ENCODE measurements at regions not wholly inside any gene's neighbourhood (a gene's known extent, or its start where the extent isn't known, plus 50 kb on each side); places are given as distances from the start of the nearest gene placed in this dataset.
"Not testable (repeated sequence)": the region's sequence is repeated elsewhere in the genome, so short reads cannot be mapped to it uniquely, and the experiment has no call there.

- not testable (repeated sequence) for DNase-seq
Observed at GRCh38 chr7:66458991-66459390, 169.7 kb upstream of the KCTD7 start.

DNA sequence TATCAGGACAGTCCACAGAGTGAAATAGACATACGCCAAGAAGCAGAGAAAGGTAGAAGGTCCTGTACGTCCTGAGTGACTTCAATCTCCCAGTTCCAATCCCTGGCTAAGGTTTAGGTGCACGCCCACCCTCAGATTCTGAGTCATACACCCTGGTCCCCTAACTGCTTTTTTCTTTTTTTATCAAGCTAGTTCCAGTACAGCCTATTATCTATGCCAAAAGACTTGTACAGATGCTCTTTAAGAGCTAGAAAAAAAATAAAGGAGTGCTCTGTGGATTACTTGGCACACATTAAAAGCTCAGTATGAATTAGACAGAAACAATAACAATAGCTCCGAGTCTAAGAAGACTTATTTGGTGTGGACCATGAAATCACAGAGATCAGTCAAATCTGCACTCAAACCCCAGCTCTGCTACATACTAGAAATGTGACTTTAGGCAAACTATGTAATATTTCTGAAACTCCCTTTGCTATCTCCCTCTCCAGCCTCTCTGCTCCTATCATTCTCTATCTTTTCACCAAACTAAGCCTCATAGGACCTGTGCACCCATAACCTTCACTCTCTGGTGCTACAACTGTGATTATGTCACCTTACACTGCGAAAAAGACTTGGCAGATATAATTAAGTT is 168.8 kb upstream of the KCTD7 start:
- DNase-seq, result not testable (repeated sequence)

- no peak for DNase-seq
Observed at GRCh38 chr7:66460921-66461361, 167.7 kb upstream of the KCTD7 start.

- not testable (repeated sequence) for DNase-seq
Observed at GRCh38 chr7:66461397-66461796, 167.3 kb upstream of the KCTD7 start.

DNA sequence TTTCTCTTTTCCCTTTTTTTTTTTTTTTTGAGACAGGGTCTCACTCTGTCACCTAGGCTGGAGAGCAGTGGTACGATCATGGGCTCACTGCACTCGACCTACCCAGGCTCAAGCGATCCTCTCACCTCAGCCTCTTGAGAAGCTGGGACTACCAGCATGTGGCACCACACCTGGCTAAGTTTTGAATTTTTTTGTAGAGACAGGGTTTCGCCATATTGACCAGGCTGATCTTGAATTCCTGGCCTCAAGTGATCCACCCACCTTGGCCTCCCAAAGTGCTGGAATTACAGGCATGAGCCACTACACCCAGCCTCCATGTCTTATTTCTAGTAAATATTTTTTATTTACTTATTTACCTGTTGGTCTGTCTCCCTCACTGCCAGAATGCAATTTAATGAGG is 165.8 kb upstream of the KCTD7 start:
- not testable (repeated sequence) for DNase-seq

DNA sequence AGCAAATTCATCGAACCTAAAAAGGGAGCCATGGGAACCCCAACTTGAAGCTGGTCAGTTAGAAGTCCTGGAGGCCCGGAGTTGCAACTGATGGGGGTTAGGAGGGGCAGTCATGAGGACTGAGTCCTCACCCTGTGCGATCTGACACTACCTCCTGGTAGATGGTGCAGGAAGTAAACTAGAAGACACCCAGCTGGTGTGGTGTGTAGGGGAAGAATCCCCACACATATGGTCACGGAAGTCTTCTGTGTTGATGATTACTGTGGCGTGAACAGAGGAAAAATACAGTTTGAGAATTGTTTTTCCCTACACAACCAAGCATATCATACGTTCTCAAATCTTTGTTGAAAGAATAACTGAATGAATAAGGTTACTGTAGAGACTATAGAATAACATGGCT is 164.6 kb upstream of the KCTD7 start:
- DNase-seq, result no peak

GRCh38 chr7:66466081-66466600 is 162.5 kb upstream of the KCTD7 start:
- no peak for DNase-seq

GRCh38 chr7:66467887-66468286 is 160.8 kb upstream of the KCTD7 start:
- no peak for DNase-seq

DNA sequence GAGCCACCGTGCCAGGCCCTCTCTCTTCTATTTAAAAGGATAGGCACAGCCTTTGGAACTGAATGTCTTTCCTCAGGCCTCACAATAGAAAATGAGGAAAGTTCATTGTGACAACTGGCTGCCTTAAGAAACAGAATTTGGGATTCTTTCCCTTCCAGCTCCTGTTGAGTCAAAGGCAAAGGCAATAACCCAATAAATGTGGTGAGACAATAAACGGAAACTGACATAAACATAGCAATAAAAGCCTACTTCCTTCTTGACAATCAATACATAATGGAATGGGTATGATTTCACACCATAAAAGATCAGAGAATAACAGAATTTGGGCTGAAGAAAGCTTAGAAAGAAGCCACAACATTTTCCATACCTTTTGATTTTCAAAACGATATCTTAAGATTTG is 155.6 kb upstream of the KCTD7 start:
- not testable (repeated sequence) for DNase-seq

- no peak for DNase-seq
Observed at GRCh38 chr7:66474441-66474840, 154.2 kb upstream of the KCTD7 start.

DNA sequence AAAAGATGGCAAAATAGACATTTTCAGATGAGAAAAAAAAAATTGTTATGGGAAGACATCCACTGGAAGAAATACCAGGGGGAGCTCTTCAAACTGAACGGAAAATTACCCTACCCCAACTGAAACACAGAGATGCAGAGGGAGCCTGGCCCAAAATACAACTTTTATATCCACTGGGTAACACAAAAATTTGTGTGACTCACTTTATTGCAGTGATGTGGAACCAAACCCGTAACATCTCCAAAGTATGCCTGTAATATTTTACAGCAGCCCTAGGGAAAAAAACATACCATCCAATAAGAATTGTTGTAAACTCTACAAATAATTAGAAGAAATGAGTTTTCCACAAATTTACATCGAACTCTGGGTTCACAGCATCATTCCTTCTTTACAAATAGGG is 152.6 kb upstream of the KCTD7 start:
- not testable (repeated sequence) for DNase-seq

GRCh38 chr7:66477822-66478397 is 150.8 kb upstream of the KCTD7 start:
- DNase-seq, result not testable (repeated sequence)

- DNase-seq, result not testable (repeated sequence)
Observed at GRCh38 chr7:66481229-66481628, 147.5 kb upstream of the KCTD7 start.

GRCh38 chr7:66489065-66489464 is 139.6 kb upstream of the KCTD7 start:
- not testable (repeated sequence) for DNase-seq

DNA sequence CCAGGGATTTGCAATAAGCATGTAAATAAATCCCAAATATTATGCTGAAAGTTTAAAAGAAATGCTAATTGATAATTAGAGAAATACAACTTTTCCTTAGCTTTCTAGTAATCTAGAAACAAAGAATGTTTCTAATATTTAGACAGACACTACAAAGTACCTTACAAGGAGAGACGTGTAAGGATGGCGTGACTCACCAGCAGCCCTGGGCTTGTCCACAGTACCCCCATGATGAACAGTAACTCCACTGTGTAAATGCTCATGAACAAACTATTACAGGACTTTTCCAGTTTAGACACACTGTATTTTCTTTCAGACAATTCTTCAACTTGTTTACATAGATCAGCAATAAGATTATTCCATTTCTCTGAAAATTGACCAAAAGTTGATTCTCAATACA is 138.9 kb upstream of the KCTD7 start:
- not testable (repeated sequence) for DNase-seq

DNA sequence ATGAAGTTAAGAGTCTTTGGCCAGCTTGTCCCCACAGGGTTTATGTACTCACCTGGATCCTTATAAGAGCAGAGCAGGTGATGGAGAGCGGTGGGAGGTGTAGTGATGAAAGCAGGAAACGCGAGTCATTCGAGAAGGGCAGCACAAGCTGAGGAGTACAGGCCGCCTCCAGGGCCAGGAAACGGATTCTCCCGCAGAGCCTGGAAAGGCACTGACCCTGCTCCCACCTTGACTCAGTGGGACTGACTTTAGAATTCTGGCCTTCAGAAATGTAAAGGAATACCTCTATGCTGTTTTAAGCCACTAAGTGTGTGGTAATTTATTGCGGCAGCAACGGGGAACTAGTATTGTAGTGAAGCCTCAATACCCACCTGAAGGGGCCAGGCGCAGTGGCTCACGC is 137.7 kb upstream of the KCTD7 start:
- not testable (repeated sequence) for DNase-seq

DNA sequence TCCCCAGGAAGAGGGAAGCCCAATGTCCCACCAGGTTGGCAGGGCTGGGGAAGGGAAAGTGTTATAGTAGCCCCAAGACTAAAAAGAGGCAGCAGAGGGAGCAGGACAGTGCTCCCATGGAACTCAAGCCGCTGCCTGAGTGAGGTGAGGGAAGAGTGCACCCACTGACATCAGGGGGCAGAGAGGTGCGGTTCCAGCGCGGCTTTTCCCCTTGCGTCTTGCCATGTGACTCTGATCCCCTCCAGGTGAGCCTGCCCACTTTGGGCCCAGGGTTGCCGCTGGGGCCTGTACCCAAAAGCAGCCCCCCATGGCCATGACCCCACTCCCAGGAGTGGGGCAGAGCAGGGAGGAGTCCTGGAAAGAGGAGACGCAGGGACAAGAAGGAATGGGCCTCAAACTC is 136.3 kb upstream of the KCTD7 start:
- not testable (repeated sequence) for DNase-seq

- peak; percentile 93 for DNase-seq
Observed at GRCh38 chr7:66493235-66494205, 135.2 kb upstream of the KCTD7 start.

- DNase-seq, result no peak
Observed at GRCh38 chr7:66497346-66497745, 131.3 kb upstream of the KCTD7 start.

- DNase-seq, result no peak
Observed at GRCh38 chr7:66500087-66500486, 128.6 kb upstream of the KCTD7 start.

DNA sequence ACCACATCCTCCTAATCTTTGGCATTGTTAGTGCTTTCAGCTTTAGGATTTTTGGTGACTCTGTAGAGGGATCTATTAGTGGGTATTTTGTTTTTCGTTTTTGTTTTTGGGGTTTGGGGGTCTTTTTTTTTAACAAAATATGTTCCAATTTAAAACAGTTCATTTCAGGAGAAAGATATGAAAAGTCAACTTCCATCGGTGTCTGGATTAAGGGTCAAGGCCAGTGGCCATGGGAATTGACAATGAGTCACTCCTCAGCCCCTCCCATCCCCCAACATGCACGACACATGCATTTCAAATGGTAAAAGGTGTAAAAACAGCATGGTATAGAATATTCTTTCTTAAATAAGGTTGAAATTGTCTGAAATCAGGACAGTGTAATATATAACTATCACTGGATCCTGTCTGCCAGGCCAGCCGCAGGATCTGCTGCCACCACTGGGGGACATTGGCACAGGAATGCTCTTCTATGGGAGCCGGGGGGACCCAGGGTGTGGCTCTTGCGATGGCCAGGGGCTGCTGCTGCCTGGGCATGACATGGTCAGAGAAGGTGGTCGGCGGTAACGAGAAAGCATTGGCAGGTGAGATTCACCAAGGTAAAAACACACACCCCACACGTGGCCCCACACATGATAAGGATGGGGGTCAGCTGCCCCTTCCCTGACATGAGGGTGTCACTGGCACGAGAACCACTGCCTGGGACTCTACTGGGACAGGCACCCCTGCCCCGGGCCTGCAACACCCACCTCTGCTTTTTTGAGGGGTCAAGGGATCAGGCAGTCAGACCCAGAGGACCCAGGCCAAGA is 126.2 kb upstream of the KCTD7 start:
- no peak for DNase-seq

- no peak for DNase-seq
Observed at GRCh38 chr7:66503036-66503370, 125.7 kb upstream of the KCTD7 start.
